NCI-H524 treated with DMSO at 0.1 percent for 48 hours (cell line): ENCODE measurements at regions not wholly inside any gene's neighbourhood (a gene's known extent, or its start where the extent isn't known, plus 50 kb on each side); places are given as distances from the start of the nearest gene placed in this dataset.

ENCODE experiments used
- DNase-seq: peaks from one replicate; lab custom pipeline; 2025; lab: John Stamatoyannopoulos, UW

- DNase-seq, result no peak
These were observed 107.0 kb upstream of the EPHA5 start for GRCh38 chr4:65777270-65777669.

DNA sequence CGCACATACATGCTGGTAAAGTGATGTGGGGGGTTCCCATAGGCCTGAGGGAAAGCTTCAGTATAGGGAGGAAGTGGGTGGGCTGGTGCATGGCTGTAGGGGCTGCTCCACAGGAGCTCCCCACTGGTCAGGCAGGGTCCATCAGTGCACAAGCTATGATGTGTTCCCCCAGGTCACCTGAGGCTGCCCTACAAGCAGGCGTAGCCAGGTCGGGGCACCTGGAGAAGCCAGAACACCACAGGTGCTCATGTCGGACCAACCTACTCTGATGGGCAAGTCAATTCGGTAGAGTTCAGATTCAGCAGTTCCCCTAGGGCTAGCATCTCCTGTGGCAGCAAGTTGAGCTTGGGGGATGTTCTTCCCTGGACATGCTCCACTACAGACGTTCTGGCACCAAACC, 103.3 kb upstream of the EPHA5 start:
- DNase-seq, result no peak

- no peak for DNase-seq
These were observed 77.1 kb upstream of the EPHA5 start for GRCh38 chr4:65747386-65747785.

DNA sequence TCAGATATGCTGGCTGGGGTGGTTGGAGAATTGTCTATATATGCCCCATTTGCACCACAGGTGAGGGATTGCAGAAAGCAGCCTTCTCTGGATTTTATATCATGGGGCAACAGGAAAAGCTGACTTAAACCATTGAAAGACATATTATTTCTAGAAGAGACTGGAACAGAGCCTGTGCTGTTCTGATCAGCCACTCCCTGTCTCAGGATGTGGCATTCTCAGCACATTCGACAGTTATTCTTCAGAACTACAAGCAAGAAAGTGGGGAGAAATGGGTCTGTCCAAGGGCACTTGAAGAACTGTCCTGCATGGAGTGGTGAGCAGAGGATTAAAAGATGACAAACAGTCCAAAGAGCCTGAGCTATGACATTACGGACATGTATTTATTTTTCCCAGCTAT, 67.8 kb upstream of the EPHA5 start:
- no peak for DNase-seq

DNA sequence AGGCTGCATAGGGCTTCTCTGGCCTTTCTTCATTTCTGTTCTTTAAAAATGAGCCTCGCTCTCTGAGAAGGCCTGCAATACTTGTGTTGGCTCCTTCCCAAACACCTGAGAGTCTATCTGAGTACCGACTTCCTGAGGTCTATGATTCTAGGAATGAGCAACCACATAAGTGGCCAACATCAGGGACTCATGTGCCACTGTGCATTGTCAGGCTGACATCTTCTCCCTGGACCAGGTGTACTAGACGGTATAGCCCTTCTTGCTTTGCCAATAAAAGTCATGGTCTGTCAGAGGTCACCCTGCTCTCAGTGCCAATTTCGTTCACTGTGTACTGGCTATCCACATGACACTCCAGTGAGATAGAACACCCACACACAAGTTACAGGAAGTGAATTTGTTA, 67.4 kb upstream of the EPHA5 start:
- DNase-seq, result no peak

DNA sequence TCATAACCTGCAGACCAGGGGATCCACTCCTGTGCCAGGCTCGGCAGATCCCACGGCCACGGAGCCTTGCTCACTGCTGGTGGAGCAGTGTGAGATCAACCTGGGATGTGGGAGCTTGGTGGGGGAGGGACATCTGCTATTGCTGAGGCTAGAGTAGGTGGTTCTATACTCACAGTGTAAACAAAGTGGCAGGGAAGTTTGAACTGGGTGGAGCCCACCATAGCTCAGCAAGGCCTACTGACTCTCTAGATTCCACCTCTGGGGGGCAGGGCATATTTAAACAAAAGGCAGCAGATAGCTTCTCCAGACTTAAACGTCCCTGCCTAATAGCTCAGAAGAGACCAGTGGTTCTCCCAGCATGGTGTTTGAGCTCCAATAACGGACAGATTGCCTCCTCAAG, 54.7 kb upstream of the EPHA5 start:
- no peak for DNase-seq
